Endodermal cell (in vitro differentiated cells): ENCODE measurements at regions not wholly inside any gene's neighbourhood (a gene's known extent, or its start where the extent isn't known, plus 50 kb on each side); places are given as distances from the start of the nearest gene placed in this dataset.

ENCODE experiments used
- DNase-seq: peaks from one replicate; pipeline ENCODE4 v3.0.0-alpha.2; 2017
- H3K27ac ChIP-seq: 2 replicates; pipeline ENCODE4 v1.5.1; 2013; ENCODE audit warnings: mild to moderate bottlenecking, low read depth, low read length, moderate library complexity
- H3K27me3 ChIP-seq: 2 replicates; pipeline ENCODE4 v1.6.1; 2013; ENCODE audit warnings: mild to moderate bottlenecking, low read length, moderate library complexity; ENCODE audit not compliant: insufficient read depth, control insufficient read depth, poor library complexity, severe bottlenecking
- H3K36me3 ChIP-seq: 2 replicates; pipeline ENCODE4 v1.7.0; 2013; ENCODE audit warnings: mild to moderate bottlenecking, low read length, moderate library complexity; ENCODE audit not compliant: control insufficient read depth, insufficient read depth
- H3K4me1 ChIP-seq: one replicate; pipeline ENCODE4 v1.7.0; 2013; ENCODE audit warnings: low read length; ENCODE audit not compliant: control insufficient read depth, insufficient read depth
- H3K4me3 ChIP-seq: 2 replicates; pipeline ENCODE4 v1.5.1; 2013; ENCODE audit warnings: mild to moderate bottlenecking, low read length, moderate library complexity
- H3K9ac ChIP-seq: 2 replicates; pipeline ENCODE4 v1.6.1; 2013; ENCODE audit warnings: mild to moderate bottlenecking, low read length, moderate library complexity; ENCODE audit not compliant: poor library complexity, severe bottlenecking; ENCODE audit errors: extremely low read depth
- H3K9me3 ChIP-seq: 2 replicates; pipeline ENCODE4 v1.6.1; 2013; ENCODE audit warnings: mild to moderate bottlenecking, low read length, moderate library complexity; ENCODE audit not compliant: control insufficient read depth
- H3K27ac Mint-ChIP-seq: 2 replicates; pipeline ENCODE4 v1.8.0; 2020; ENCODE audit warnings: mixed read lengths
- H3K27me3 Mint-ChIP-seq: 2 replicates; pipeline ENCODE4 v1.8.0; 2021; ENCODE audit warnings: mild to moderate bottlenecking, mixed read lengths; ENCODE audit not compliant: insufficient read depth
- H3K36me3 Mint-ChIP-seq: 2 replicates; pipeline ENCODE4 v1.8.0; 2020; ENCODE audit warnings: low read depth, mixed read lengths
- H3K4me1 Mint-ChIP-seq: 2 replicates; pipeline ENCODE4 v1.8.0; 2020; ENCODE audit warnings: mixed read lengths
- H3K4me3 Mint-ChIP-seq: 2 replicates; pipeline ENCODE4 v1.8.0; 2020; ENCODE audit warnings: mild to moderate bottlenecking, moderate library complexity, mixed read lengths
- H3K9me3 Mint-ChIP-seq: 2 replicates; pipeline ENCODE4 v1.8.0; 2020; ENCODE audit warnings: mild to moderate bottlenecking, mixed read lengths
- CTCF ChIP-seq: fragments of 200-600 bp; sonication (generic); conservative IDR thresholded peaks from 2 replicates; pipeline ENCODE4 v1.5.0; 2021; ENCODE audit warnings: antibody characterized with exemption, mild to moderate bottlenecking
- WGBS, 2 experiments: methylation state at CpG; one replicate each; pipeline versions ENCODE4 v1.1.5 to v1.1.7; 2013; ENCODE audit warnings: missing lambda C conversion rate in 2 of 2, mixed read lengths in 1 of 2; ENCODE audit not compliant: insufficient coverage in 1 of 2, insufficient read length in 1 of 2; 5-methylcytosine and 5-hydroxymethylcytosine counted together

- Mint-ChIP-seq H3K4me3 (no peak overlapping the region), H3K4me1 (no peaks in the 10 kb centered on the region), H3K9me3 (no peaks in the 10 kb centered on the region), H3K27me3 (no peaks in the 10 kb centered on the region), H3K36me3 (no peaks in the 10 kb centered on the region), H3K27ac (no peak overlapping the region)
- H3K27ac ChIP-seq: no peak overlapping the region
- H3K9ac ChIP-seq: no peak overlapping the region
- H3K36me3 ChIP-seq: no peaks in the 10 kb centered on the region
- H3K9me3 ChIP-seq: no peaks in the 10 kb centered on the region
- no peaks in the 10 kb centered on the region for H3K4me1 ChIP-seq
- H3K4me3 ChIP-seq: no peak overlapping the region
- no peaks in the 10 kb centered on the region for H3K27me3 ChIP-seq
- no peak for TF ChIP-seq CTCF
- DNase-seq: no peak
- WGBS, 2 experiments: 69 to 100% methylated on average over 2 of the region's 2 CpGs
Measured at GRCh38 chr1:104807590-104807989, 1057.9 kb downstream of the AMY1C start.

- Histone ChIP-seq H3K27me3 (no peaks in the 10 kb centered on the region), H3K27ac (no peak overlapping the region), H3K36me3 (no peaks in the 10 kb centered on the region), H3K4me1 (no peaks in the 10 kb centered on the region), H3K4me3 (no peak overlapping the region), H3K9me3 (no peaks in the 10 kb centered on the region), H3K9ac (no peak overlapping the region)
- H3K9me3 Mint-ChIP-seq: peaks cover under 1% of the 10 kb centered on the region
- H3K27me3 Mint-ChIP-seq: no peaks in the 10 kb centered on the region
- no peaks in the 10 kb centered on the region for H3K36me3 Mint-ChIP-seq
- no peak overlapping the region for H3K27ac Mint-ChIP-seq
- H3K4me1 Mint-ChIP-seq: no peaks in the 10 kb centered on the region
- TF ChIP-seq CTCF: no peak
- 95% methylated on average over 1 of the region's 1 CpG; no CpG with 5 or more reads in 1 of the 2 experiments for WGBS, 2 experiments
- no peak overlapping the region for H3K4me3 Mint-ChIP-seq
- DNase-seq: no peak
Measured at GRCh38 chr1:104825401-104825800, 1075.7 kb downstream of the AMY1C start.

GRCh38 chr1:104830534-104830933 lies 1080.8 kb downstream of the AMY1C start:
- Histone ChIP-seq H3K36me3 (no peaks in the 10 kb centered on the region), H3K27me3 (no peaks in the 10 kb centered on the region), H3K4me3 (no peak overlapping the region), H3K27ac (no peak overlapping the region), H3K9me3 (no peaks in the 10 kb centered on the region), H3K4me1 (no peaks in the 10 kb centered on the region), H3K9ac (no peak overlapping the region)
- peaks cover 8% of the 10 kb centered on the region for H3K9me3 Mint-ChIP-seq
- H3K27ac Mint-ChIP-seq: no peak overlapping the region
- DNase-seq: no peak
- no peak overlapping the region for H3K4me3 Mint-ChIP-seq
- WGBS, 2 experiments: 90% methylated on average over 1 of the region's 2 CpGs; no CpG with 5 or more reads in 1 of the 2 experiments
- no peaks in the 10 kb centered on the region for H3K4me1 Mint-ChIP-seq
- no peaks in the 10 kb centered on the region for H3K36me3 Mint-ChIP-seq
- no peak for TF ChIP-seq CTCF
- no peaks in the 10 kb centered on the region for H3K27me3 Mint-ChIP-seq
